HG03103 (cell line): ENCODE measurements at regions not wholly inside any gene's neighbourhood (a gene's known extent, or its start where the extent isn't known, plus 50 kb on each side); places are given as distances from the start of the nearest gene placed in this dataset.
"Not testable (repeated sequence)": the region's sequence is repeated elsewhere in the genome, so short reads cannot be mapped to it uniquely, and the experiment has no call there.

Experiments
- ATAC-seq: cut with Tn5 transposase; IDR thresholded peaks from one replicate; pipeline ENCODE4 v1.9.1; 2021; ENCODE audit warnings: low read depth; ENCODE audit not compliant: unreplicated experiment

DNA sequence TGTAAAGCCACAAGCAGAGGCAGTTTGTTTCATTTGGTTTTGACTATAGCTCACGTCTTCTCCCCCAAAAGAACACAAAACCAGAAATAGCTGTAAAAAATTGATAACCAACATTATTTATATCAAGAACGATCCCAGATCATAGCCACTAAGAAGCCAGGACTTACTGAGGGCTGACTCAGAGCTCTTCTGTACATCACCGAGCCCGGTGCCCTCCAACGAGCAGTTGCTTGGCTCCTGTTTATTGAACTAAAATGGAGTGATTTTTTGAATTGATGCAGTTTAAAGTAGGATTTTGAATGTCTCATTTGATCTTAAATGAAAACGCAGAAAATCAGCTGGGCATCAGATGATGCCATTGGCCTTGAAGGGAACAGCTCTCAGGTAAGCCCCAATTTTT is 343.3 kb downstream of the INSIG2 start:
- no peak for ATAC-seq

DNA sequence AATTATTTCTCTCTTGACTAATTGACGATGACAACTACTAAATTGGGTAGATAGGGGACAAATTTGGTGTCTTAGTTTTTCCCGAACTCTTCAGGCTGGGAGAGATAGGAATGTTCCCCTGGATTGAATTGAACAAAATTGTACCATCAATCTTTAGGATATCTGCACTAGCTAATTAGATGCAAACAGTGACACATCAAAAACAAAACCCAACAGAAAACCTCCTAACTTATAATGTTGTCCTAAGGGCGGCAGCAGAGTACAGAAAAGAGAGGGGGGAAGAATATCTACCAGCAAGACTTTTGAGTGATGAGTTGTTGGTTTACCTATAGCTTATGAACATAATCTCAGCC is 342.9 kb downstream of the INSIG2 start:
- ATAC-seq: no peak

DNA sequence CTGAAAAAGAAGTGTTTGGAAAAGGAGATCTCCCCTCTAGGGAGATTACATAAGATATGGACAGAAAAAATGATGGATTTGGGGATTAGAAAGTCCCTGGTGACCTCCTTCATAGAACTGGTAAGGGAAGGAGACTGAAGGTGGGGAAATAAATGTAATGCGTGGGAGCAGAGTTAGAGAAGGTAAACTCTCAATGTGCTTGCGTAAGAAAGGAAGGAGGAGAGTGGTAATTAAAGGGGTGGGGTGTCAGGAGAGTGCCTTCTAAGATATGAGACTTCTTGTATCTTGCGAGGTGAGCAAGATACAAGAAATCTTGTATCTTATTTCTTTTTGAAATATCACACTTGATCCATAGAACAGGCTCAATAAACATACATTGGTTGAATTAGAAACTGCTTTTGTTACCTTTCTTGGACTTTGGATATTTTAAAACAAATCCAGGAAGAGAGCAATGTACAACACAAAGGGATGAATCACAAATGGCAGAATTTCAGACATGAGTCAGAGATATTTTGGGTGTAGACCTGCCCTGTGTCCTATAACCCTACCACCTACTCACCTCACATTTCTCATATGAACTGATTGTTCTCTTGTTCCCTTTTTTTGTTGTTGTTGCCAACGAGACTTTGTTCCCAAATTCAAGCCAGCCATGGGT is 342.4 kb downstream of the INSIG2 start:
- ATAC-seq: no peak

DNA sequence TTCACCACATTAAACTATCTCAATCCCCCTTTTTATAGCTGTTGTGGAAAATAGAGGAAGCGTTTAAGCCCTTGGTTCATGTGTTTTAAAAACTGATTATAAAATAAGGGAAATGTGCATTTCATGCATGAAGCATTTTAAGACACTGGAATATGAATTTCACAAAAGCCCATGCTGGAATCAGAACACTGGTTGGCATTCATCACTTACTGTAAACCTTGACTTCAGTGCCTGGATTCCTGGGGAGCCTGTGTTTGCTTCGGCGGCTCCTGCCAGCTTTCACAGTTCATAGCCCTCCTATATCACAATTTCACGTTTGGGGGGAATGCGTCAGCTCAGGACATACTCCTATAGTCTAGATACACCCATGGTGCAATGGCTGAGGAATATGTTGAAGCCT is 336.9 kb downstream of the INSIG2 start:
- ATAC-seq: no peak

DNA sequence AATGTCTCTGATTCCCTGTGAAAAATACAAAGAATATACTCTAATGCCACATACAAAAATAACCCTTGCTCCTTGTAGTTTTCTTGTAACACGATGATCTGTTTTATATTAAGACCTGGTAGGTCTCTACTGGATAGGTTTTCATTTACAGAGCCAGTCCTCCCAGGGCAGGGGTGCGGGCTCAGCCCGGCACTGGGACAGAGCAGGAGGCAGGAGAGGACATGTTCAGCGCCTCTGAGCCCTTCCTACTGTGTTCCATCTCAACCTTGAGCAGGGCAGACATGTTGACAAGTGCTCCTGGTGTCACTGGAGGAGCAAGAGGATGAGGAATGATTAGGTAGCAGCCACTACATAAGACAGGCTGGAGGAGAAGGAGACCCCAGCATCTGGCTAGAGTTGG is 335.5 kb downstream of the INSIG2 start:
- no peak for ATAC-seq

DNA sequence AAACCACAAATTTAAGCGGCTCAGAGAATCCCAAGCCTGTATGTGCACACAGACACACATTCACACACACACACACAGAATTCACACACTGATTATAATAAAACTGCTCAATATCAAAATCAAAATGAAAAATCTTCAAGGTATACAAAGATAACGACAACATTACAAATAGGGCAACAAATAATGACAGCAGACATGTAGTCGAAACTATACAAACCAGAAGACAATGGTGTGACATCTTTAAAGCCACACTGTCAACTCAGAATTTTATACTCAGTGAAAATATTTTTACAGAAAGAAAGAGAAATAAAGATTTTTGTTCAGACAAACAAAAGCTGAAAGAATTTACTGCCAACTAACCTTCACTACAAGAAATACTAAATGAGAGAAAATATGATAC is 333.4 kb downstream of the INSIG2 start:
- ATAC-seq: no peak

DNA sequence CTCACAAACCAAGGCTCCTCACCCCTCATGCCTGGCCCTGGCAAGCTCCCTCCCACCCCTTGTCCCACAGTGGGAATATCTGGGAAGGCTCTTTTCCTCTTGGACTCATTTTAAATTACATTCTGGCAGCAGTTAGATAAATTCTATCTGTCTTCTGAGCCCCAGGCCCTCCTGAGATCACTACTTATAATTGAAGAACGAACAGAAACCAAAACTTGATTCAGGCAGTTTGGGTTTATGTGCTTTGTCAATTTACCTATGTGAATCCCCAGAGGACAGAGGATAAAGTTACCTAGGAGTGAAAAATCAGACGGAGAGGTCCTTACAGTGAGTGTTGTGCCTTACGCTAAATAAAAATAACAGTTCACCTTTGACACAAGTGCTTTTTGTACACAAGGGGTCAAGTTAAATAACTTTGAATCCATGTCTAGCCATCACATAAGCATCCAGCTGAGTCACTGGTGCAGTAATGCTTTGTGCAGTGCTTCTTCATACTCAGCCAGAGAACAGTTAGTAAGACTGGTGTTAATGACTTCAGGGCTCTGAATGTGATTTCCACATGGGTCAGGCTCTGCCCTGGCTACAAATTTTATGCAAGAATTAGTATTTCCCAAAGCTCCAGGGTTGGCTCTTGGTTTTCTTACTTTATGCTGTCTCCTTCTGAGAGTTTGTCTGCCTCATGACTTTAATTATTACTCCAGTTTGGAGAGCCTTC is 329.3 kb downstream of the INSIG2 start:
- no peak for ATAC-seq

DNA sequence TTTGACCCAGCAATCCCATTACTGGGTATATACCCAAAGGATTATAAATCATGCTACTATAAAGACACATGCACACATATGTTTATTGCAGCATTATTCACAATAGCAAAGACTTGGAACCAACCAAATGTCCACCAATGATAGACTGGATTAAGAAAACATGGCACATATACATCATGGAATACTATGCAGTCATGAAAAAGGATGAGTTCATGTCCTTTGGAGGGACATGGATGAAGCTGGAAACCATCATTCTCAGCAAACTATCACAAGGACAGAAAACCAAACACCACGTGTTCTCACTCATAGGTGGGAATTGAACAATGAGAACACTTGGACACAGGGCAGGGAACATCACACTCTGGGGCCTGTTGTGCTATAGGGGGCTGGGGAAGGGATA is 326.9 kb downstream of the INSIG2 start:
- ATAC-seq: not testable (repeated sequence)

DNA sequence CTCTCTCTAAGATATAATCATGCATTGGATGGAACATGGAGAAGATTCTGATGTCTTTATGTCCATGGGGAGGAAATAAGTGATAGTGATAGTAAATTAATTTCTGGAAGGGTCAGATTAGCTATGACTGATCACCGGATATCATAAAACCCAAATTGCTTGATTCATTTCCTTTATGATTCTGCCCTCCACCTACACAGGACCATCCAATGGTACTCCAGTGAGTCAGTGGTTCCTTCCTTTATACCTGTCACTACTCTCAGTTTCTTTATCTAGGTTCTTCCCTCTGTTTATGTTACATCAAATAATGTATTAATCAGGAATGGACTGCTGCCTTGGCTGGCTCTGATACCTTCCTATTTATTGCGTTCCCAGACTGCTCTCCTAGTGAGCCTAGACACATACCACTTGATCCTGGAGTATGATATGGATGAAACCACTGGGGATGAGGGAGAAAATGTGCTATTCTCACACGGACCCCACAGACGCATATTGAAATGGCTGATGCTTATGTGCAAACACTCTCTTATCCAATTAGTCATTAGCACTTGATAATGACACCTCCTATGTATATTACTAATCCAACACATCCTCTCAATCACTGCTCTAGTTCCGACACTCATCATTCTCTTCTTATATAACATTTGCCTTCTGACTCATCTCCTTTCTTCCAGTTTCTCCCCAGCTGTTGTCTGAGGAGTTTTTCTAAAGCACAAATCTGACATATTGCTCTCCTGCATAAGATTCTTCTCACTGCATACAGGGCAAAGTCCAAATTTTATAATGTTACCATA is 315.6 kb downstream of the INSIG2 start:
- ATAC-seq: no peak

DNA sequence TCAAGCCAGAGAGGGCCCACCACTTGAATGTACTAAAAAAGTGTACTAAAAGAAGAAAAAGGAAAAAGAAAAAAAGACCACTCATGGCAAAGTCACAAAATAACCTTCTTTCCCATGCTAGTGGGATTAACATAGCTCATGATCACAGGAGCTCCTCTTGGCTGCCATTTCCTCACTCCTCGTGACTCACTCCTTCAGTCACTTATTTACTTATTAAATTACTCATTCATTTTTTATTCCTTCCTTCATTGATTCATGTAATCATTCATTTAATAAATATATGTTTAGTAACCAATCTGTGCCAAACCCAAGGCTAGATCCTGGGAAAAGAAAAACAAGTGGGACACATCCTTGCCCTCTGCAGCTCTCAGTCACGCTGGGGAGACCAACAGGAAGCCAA is 300.5 kb downstream of the INSIG2 start:
- ATAC-seq: no peak

DNA sequence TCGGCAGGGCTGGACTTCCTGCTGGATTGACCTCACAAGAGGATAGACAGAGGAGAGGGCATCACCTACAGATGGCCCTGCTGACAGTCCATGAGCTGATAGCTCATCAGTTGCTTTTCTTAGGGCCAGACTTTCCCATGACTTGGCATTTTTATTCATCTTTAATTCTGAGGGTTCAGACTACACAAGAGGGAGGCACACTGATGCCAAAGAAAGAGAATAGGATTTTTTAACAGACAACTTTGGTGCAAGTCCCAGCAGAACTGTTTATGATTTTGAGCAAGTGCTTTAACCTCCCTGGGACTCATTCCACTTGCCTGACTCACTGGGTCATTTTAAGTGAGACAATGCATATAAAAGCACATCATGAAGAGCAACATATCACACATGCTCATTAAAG is 299.2 kb downstream of the INSIG2 start:
- ATAC-seq: no peak

DNA sequence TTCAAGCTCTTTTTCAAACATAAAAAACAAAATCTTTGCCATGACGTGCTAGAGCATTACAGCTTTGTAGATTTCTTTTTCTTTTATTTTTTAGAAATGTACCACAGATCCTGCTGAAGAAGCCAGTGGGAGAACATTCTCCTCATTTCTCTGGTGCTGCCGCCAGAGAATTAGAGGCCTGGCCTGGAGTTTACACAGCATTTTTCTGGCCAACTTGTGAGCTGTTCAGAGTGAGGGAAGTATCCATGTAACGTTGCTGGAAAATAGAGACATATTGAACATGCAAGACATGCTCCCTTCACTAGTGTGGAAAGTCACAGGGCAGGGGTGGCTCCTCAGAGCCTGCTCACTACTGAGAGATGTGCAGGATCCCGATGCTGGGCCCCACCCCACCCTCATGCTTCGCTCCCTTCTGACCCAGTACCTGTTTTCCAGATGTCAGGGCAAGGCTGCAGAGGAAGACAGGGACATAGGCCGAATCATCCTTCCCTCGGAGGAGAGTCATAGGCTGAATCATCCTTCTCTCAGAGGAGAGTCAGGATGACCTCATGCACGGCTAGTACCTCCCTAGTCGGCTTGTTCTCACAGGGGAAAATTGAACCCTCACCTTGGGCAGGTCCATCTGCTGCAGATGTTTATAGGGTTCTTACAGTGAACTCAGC is 298.5 kb downstream of the INSIG2 start:
- no peak for ATAC-seq

DNA sequence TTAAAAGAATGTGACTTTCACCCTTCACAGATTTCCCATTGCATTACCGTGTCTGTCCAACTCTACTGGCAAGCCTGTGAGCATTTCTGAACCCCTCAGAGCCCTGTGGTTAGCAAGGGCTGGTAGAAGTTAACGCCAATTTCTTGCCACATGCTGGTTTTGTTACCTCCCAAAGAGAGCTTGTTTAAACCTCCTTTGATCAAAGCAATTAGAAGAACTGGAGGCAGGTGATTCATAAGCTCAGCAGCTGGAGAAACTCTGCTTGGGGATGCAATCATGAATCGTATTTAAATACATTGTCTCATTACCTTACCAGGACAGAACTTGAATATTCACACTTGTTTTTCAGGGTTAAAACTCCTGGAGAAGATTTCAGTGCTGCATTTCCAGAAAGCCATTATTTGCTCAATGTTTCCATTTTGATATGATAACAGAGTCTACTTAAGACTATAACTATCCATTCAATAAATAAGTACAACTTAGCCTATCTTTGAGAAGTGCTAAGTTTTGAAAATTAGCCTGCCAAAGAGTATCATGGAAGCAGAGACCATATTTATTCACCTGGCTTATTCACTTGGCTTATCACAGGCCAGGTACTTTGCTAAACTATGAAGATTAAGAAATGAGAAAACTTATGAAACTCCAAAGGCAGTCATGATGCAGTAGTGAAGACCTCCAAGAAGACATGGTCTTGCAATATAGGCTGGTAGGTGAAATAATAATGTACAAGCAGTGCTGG is 292.8 kb downstream of the INSIG2 start:
- ATAC-seq: no peak

DNA sequence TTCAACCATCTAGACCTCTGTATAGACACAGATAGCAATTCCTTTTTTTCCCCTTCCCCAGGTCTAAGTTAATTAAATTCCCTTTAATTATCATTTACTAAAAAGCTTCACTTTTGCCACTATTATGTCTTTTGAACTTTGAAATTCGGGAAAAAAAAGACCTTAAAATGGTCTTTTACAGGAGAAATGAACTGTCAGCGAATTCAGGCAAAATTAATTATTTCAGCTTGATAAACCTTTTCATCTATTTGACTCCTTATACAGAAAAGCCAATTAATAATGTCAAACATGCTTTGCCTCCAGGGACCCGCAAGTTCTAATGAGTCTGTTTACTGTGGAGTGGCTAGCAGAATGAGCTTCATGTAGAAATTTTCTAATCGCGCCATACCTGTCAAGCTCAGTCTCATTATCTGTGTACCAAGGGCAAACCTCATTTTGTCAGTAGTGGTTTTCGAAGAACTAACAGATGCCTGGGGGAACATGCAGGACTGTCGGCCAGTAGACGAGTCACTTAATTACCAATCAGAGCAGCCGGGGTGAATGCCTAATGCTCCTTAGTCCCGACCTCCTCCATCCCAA is 287.7 kb downstream of the INSIG2 start:
- ATAC-seq: no peak

DNA sequence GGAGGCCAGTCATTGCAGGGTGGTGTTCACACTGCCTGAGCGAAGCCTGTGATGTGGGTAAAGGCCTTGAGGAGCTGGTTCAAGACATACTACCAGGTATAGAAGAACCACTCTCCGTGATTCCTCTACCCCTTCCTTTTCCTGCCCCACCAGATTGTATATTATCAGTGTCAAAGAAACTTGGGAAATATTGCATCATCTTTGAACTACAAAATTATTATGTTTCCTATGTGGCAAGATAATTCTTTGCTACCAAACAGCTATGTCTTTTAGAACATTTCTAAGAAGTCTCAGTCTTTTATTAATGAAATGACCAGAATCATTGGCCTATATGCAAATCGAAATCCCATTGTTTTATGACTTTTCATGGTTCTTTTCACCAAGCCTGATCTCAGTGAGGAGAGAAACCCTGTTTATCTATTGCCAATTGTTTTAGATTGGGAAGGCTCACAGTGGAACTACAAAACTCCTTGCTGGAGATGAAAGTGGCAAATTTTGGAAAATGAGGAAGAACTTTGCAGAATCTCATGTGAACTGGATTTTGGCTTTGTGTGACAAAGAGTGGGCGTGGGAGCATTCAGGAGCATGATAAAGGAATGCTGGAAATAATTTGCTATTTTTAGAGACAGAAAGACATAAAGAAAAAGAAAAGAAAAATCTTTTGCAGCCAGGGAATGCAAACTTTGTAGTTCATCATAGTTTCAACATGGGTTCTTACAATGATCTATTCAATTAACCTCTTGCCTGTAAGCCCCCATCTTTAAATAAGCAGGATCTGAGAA is 286.9 kb downstream of the INSIG2 start:
- no peak for ATAC-seq

DNA sequence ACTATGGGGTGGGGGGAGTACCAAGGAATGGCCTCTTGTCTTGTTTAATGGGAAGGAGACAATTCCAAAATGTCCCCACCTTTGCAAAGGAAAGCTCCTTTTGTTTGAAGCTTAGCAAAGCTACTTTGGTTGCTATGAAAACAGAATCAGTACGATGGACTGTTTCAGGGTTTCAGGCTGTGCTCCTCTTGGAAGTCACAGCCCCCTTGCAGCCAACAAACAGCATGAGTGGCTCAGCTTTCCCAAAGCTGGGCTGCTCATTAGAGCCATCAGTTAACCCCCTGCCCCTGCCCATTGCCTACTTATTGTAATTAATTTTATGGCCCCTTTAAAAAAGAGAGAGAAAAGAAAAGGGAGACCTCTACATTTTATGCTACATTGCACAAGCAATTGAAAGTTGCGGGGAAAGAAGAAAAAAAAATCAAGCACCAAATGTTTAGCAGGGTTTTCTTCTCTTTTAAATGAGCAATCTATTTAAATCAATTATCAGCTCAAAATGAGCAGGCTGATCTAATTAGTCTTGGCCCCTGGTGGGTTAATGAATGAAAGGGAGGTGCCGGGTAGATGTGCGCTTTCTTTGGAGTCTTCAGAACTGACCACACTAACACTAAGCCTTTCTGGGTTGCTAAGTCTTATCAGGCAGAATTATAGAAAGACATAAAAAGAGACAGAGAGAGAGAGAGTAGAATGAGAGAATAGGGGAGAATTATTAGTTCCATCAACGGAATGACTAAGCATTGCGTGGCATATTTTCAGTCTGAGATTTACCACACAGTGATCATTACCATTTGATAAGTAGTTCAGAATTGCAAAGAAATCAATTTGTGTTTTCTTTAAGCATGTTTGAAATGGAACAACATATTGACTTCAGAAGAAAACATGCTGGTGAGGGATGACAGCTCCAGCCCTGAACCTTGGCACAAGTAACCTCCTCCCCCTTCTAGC is 284.9 kb downstream of the INSIG2 start:
- no peak for ATAC-seq

DNA sequence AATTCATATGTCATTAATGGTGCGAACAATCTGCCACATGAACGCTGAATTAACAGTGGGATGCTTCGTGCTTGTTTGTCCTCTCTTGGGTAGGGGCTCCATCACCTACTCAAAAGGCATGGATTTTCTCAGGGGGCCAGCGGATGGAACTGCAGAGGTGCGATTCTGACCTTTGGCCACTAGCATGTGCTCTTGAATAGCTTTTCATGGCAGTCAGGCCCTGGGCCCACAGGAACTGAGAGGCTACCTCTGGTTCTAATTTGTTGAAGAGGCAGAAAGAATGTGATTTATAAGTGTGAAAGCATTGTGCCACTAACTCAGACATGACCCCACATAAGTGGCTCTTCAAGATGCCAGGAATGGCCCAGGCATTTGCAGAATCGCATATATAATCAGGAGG is 283.2 kb downstream of the INSIG2 start:
- no peak for ATAC-seq

DNA sequence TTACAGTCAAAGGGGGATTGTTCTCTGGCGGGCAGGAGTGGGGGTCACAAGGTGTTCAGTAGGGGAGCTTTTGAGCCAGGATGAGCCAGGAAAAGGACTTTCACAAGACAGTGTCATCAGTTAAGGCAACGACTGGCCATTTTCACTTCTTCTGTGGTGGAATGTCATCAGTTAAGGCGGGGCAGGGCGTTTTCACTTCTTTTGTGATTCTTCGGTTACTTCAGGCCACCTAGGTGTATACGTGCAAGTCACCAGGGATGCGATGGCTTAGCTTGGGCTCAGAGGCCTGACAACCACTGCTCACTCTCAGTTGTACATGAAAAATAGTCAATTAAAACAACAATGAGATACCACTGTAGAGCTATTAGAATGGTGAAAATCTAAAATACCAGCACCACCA is 281.2 kb downstream of the INSIG2 start:
- not testable (repeated sequence) for ATAC-seq
